WTC11 (cell line): ENCODE measurements at regions not wholly inside any gene's neighbourhood (a gene's known extent, or its start where the extent isn't known, plus 50 kb on each side); places are given as distances from the start of the nearest gene placed in this dataset.

ENCODE experiments used
- ATAC-seq: fragments of 200-7000 bp; cut with Tn5 transposase; 2 replicates; pipeline ENCODE4 v1.10.0; 2021; ENCODE audit warnings: mild to moderate bottlenecking, moderate library complexity
- CTCF ChIA-PET: fragments of 300-600 bp; sonication (Branson Sonifier 250); formaldehyde crosslinking; loops from one replicate; lab custom pipeline; 2021; ENCODE audit warnings: antibody characterized with exemption; lab: Charles Lee
- POLR2A ChIA-PET: fragments of 350-600 bp; sonication (Branson Sonifier 250); formaldehyde crosslinking; loops from one replicate; lab custom pipeline; 2021; ENCODE audit warnings: antibody characterized with exemption; lab: Charles Lee
- DNase-seq: peaks from one replicate; pipeline ENCODE4 v3.0.0; 2021; ENCODE audit warnings: low spot score
- H3K27ac Mint-ChIP-seq: 2 replicates; pipeline ENCODE4 v1.8.0; 2021; ENCODE audit warnings: mixed read lengths
- H3K27me3 Mint-ChIP-seq: 2 replicates; pipeline ENCODE4 v1.8.0; 2021; ENCODE audit warnings: low read depth, mild to moderate bottlenecking, moderate library complexity, mixed read lengths
- H3K36me3 Mint-ChIP-seq: 2 replicates; pipeline ENCODE4 v1.8.0; 2021; ENCODE audit warnings: mixed read lengths
- H3K4me1 Mint-ChIP-seq: 2 replicates; pipeline ENCODE4 v1.8.0; 2022; ENCODE audit warnings: mixed read lengths
- H3K4me3 Mint-ChIP-seq: 2 replicates; pipeline ENCODE4 v1.8.0; 2021; ENCODE audit warnings: mild to moderate bottlenecking, moderate library complexity, mixed read lengths
- H3K9me3 Mint-ChIP-seq: 2 replicates; pipeline ENCODE4 v1.8.0; 2021; ENCODE audit warnings: mixed read lengths
- ATF2 ChIP-seq: sonication (generic); formaldehyde crosslinking; IDR thresholded peaks from 2 replicates; pipeline ENCODE4 v1.8.1; 2022; ENCODE audit warnings: low read depth, missing genetic modification reagents, borderline replicate concordance
- FOXK1 ChIP-seq: sonication (generic); formaldehyde crosslinking; IDR thresholded peaks from 2 replicates; pipeline ENCODE4 v1.8.0; 2022; ENCODE audit warnings: mild to moderate bottlenecking, moderate library complexity, missing genetic modification reagents
- SMAD3 ChIP-seq: sonication (generic); formaldehyde crosslinking; IDR thresholded peaks from 2 replicates; pipeline ENCODE4 v1.8.0; 2022; ENCODE audit warnings: missing genetic modification reagents, mild to moderate bottlenecking, borderline replicate concordance

GRCh38 chr13:30371649-30372265 is 50.5 kb upstream of the UBE2L5 start:
- no peaks in the 10 kb centered on the region for H3K9me3 Mint-ChIP-seq
- ATAC-seq (no peak), DNase-seq (no peak)
- CTCF ChIA-PET, result no interaction called here
- H3K4me1 Mint-ChIP-seq, result peaks cover 10% of the 10 kb centered on the region
- H3K27me3 Mint-ChIP-seq, result no peaks in the 10 kb centered on the region; the same call in 1 of the 2 replicates
- POLR2A ChIA-PET, result no interaction called here
- no peak overlapping the region for H3K4me3 Mint-ChIP-seq
- H3K36me3 Mint-ChIP-seq, result no peaks in the 10 kb centered on the region
- TF ChIP-seq SMAD3 (CRISPR knock-in tag), result no peak
- TF ChIP-seq FOXK1, result no peak
- TF ChIP-seq ATF2 (CRISPR knock-in tag), result no peak
- TF ChIP-seq, all 79 proteins: peak for 0
- no peak overlapping the region for H3K27ac Mint-ChIP-seq
